Activated naive CD4-positive, alpha-beta T cell treated with anti-CD3 and anti-CD28 coated beads for 36 hours (primary cell): ENCODE measurements at regions not wholly inside any gene's neighbourhood (a gene's known extent, or its start where the extent isn't known, plus 50 kb on each side); places are given as distances from the start of the nearest gene placed in this dataset.

Source experiments
- CTCF ChIA-PET: fragments of 350-600 bp; sonication (Branson Sonifier 250); formaldehyde crosslinking; loops from one replicate; lab custom pipeline; 2021; ENCODE audit warnings: antibody characterized with exemption; lab: Charles Lee
- DNase-seq: peaks from one replicate; pipeline ENCODE4 v3.0.0-alpha.2; 2020
- H3K27ac Mint-ChIP-seq: one replicate; pipeline ENCODE4 v1.8.0; 2021; ENCODE audit warnings: mild to moderate bottlenecking, mixed read lengths
- H3K27me3 Mint-ChIP-seq: one replicate; pipeline ENCODE4 v1.8.0; 2021; ENCODE audit warnings: low read depth, mixed read lengths
- H3K36me3 Mint-ChIP-seq: one replicate; pipeline ENCODE4 v1.8.0; 2021; ENCODE audit warnings: low read depth, mixed read lengths
- H3K4me1 Mint-ChIP-seq: one replicate; pipeline ENCODE4 v1.8.0; 2021; ENCODE audit warnings: low read depth, mixed read lengths
- H3K4me3 Mint-ChIP-seq: one replicate; pipeline ENCODE4 v1.8.0; 2021; ENCODE audit warnings: mild to moderate bottlenecking, moderate library complexity, mixed read lengths
- H3K9me3 Mint-ChIP-seq: one replicate; pipeline ENCODE4 v1.8.0; 2021; ENCODE audit warnings: mixed read lengths
- intact Hi-C: fragments of 100-400 bp; cut with micrococcal nuclease; formaldehyde crosslinking; loops from one replicate; pipeline ENCODE4 v1.15.1; 2023

DNA sequence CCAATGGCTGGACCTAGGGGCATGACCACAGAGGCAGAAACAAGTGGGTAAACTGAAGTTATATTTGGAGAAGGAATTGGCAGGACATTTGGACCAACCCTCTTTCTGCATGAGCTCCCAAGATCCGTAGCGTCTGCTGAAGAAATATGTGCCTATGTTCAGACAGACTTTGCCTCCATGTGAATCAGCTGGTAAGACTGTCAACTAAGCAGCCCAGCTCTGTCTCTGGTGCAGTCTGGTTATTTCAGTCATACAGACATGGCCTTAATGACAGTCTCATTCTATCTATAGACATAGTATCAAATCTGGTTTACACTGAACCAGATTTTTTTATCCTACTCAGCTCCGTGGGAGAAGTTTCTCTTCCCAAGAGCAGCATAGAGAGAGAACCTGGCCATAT is 63.1 kb upstream of the PBX1 start:
- no peak for DNase-seq
- CTCF ChIA-PET: no interaction called here
- Mint-ChIP-seq H3K9me3 (peaks cover 6% of the 10 kb centered on the region), H3K36me3 (no peaks in the 10 kb centered on the region), H3K27me3 (no peaks in the 10 kb centered on the region), H3K4me3 (no peak overlapping the region), H3K27ac (no peak overlapping the region), H3K4me1 (no peaks in the 10 kb centered on the region)
- intact Hi-C loops: no loop called here

DNA sequence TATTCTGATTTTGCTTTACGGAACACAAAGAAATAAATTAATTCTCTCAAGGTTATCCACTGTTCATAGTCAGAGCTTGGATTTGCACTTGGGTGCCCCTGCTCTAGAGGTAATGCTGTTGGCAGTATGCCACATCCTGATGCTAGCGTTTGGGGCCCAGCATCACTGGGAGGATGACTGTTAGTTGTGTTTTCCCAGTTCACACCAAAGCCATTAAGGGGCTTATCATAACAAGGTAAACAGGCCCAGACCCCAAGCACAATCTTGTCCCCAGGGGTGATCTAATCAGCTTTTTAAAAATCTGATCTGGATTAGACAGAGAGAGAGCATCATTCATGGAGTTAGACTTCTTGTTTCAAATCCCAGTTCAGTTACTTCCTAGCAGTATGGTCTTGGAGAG is 60.2 kb upstream of the PBX1 start:
- no peak for DNase-seq
- intact Hi-C loops: no loop called here
- no peaks in the 10 kb centered on the region for H3K27me3 Mint-ChIP-seq
- H3K9me3 Mint-ChIP-seq: peaks cover 21% of the 10 kb centered on the region
- no peak overlapping the region for H3K4me3 Mint-ChIP-seq
- no peak overlapping the region for H3K27ac Mint-ChIP-seq
- CTCF ChIA-PET: no interaction called here
- H3K36me3 Mint-ChIP-seq: peaks cover 4% of the 10 kb centered on the region
- H3K4me1 Mint-ChIP-seq: no peaks in the 10 kb centered on the region

DNA sequence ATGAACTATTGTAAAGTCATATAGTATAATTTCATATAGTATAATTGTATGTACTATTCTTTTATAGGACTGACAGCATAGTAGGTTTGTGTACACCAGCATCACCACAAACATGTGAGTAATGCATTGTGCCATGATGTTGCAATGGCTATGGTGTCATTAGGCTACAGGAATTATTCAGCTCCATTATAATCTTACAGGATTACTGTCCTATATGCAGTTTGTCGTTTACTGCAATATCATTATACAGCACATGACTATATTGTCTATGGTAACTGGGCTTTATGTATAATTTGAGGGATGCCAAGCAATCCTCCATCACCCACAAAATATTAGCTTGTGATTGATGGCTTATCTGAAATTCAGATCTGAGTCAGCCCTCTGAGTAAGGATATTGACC is 54.2 kb upstream of the PBX1 start:
- H3K9me3 Mint-ChIP-seq: peaks cover 18% of the 10 kb centered on the region
- no peak overlapping the region for H3K27ac Mint-ChIP-seq
- H3K4me3 Mint-ChIP-seq: no peak overlapping the region
- peaks cover 4% of the 10 kb centered on the region for H3K36me3 Mint-ChIP-seq
- intact Hi-C loops: no loop called here
- peaks cover 1% of the 10 kb centered on the region for H3K27me3 Mint-ChIP-seq
- DNase-seq: no peak
- CTCF ChIA-PET: no interaction called here
- H3K4me1 Mint-ChIP-seq: no peaks in the 10 kb centered on the region
